Muscle of arm (tissue), 1 donor: ENCODE measurements at regions not wholly inside any gene's neighbourhood (a gene's known extent, or its start where the extent isn't known, plus 50 kb on each side); places are given as distances from the start of the nearest gene placed in this dataset.

Experiments used
- DNase-seq: peaks from one replicate; pipeline ENCODE4 v3.0.0-alpha.2; 2013

DNA sequence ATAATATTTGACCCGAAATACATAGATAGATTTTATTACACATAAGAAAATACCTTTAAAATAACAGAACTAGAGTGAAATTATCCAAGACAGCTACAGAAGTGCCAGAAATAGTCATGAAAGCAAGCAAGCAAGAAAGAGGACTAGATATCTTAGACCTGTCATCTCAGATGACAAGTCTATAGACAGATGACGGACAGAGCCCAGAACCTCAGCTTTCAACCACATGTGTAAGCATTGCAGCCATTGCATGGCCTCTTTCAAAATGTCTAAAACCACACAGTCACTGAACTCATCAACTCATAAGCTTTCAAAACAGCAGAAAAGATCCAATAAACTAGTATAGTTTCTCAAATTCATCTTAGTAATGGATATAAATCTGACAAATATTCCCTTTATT is 59.8 kb upstream of the FHIT start:
- DNase-seq: no peak

- no peak for DNase-seq
Observed at GRCh38 chr3:61315871-61316270, 64.6 kb upstream of the FHIT start.

- DNase-seq: no peak
Observed at GRCh38 chr3:61323094-61323493, 71.8 kb upstream of the FHIT start.

DNA sequence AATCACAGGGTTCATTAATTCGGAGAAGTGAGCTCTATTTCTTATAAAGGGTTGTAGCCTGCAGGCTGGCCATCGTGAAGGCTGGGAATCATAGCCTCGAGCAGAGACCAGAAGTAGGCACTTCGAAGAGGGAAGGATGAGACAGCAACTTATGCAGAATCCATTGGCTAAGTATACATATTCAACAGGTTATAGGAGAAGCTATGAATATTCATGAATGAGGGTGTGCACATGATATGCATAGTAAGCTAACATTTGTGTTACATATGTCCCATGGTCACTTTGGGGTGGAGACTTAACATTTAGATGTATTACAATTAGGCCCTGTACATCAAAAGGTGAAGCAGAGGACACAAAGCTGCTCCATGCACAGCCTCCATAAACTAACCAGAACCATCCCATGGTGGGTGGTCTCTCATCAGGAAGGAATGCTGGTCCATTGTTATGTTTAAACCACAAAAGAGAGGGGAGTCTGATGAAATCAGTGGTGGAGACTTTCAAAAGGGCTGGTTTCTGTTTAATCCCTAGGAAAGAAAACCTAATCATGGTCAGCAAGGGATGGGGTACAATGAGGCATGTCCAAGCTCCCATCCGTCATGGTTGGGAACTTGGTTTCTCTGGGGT is 80.8 kb upstream of the FHIT start:
- DNase-seq: no peak

- no peak for DNase-seq
Observed at GRCh38 chr3:61333192-61333961, 82.1 kb upstream of the FHIT start.

GRCh38 chr3:61334783-61335182 is 83.5 kb upstream of the FHIT start:
- DNase-seq: no peak

DNA sequence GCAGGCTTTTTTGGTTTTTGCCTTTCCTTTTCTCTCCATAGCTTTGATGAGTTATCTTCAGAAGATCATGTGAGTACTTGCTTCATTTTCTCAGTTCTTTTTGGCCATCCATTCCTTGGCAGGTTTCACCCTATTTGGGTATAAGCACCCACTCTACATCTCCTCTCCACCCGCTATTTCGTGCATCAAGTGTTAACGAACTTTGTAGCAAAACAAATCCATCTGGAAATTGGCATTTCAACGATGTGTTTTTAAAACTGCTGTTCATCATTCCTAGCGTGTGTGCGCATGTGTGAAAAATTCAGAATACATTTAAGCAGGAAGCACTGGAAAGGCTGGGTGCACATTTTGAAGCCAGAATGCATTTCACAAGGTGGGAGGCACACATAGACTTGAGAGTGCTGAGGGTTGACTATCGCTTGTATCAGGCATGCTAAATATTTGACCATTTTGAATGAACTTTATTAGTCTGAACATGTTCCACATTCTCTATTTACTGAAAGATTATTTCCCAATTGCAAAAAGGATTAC is 89.7 kb upstream of the FHIT start:
- no peak for DNase-seq

GRCh38 chr3:61343543-61343942 is 92.3 kb upstream of the FHIT start:
- DNase-seq: no peak

DNA sequence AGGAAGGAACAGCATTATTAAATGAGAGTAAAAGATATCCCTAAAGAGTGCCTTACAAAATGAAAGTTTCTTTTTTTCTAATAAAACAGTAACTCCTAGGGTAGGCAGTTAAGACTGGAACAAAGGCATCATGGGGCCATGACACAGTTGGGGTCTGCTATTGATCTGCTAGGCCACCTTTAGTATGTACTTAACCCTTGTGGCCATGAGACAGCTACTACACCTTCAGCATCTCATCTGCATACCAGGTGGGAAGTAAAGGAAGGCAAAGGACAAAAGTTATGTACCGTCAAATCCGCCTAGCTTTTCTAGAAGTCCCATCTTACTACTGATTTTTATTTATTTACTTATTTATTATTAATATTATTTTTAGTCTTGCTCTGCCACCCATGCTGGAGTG is 93.8 kb upstream of the FHIT start:
- no peak for DNase-seq

DNA sequence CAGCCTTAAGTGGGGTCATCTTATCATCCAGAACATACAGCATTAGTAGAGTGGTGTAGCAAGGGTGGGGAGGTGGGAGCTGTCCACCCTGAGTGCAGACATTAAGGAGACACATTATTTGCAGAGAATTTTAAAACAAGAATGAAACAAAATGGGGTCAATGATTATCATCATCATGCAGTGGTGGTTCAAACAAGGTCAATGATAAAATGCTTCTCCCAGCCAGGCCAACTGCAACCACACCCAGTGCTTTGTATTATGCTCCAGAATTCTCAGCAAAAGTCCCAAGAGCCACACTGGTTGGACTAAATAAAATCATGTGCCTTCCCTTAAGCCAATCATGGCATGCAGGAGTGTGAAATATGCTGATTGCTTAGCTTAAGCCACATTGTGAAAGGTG is 96.7 kb upstream of the FHIT start:
- no peak for DNase-seq

- DNase-seq: no peak
Observed at GRCh38 chr3:61349717-61350116, 98.5 kb upstream of the FHIT start.

DNA sequence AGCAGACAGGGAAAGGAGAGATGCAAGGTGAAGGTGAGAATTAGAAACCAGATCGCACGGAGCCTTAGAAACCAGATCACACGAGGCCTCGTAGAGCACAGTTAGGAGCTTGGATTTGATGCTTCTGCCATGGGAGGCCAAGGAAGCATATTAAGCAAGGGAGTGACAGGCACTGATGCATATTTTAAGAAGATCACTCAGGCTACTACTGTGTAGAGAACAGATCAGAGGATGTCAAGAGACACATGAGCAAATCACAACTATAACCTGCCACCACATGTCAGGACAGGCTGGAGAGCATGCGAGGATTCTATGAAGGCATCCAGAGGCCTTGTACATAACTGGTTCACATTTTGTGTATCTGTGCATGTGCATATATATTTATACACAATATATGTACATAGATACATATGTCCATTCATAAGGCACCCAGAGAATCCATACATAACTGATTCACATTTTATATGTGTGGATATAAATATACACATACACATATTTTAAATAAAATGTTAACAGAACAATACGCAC is 99.6 kb upstream of the FHIT start:
- no peak for DNase-seq

DNA sequence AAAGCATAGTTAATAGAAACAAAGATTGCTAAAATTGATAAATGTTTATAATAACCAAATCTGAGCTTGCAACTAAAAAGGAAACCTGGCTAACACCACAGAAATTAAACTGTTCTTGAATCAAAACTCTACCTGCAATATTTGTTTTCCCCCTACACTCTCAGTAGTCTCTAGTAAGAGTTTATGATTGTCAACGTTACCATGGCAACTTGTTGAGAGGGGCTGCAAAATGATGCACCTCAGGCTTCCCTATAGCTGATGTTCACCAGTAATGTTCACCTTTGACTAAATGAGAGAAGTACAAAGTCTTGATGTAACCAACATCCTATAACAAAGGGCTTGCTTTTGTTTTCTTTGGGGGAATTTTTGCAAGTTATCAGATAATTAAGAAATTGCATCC is 101.1 kb upstream of the FHIT start:
- DNase-seq: no peak

GRCh38 chr3:61353382-61353781 is 102.1 kb upstream of the FHIT start:
- no peak for DNase-seq

GRCh38 chr3:61354604-61355003 is 103.4 kb upstream of the FHIT start:
- DNase-seq: no peak

GRCh38 chr3:61356685-61357084 is 105.4 kb upstream of the FHIT start:
- DNase-seq: no peak

- no peak for DNase-seq
Observed at GRCh38 chr3:61357902-61358301, 106.7 kb upstream of the FHIT start.

DNA sequence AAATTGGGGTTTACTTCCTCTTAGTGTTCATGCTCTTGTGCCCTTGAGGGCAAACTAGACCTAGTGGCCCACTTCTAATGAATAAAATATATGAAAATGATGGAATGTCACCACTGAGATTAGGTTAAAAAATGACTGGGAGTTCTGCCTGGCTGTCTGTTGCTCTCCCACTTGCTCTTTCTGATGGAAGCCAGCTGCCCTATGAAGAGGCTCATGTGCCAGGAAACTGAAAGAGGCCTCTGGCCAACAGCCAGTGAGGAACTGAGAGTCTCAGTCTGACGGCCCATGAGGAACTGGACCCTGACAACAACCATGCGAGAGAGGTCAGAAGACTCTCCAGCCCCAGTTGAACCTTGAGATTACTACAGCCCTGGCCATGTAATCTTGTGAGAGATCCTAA is 107.1 kb upstream of the FHIT start:
- peak; percentile 54 for DNase-seq

DNA sequence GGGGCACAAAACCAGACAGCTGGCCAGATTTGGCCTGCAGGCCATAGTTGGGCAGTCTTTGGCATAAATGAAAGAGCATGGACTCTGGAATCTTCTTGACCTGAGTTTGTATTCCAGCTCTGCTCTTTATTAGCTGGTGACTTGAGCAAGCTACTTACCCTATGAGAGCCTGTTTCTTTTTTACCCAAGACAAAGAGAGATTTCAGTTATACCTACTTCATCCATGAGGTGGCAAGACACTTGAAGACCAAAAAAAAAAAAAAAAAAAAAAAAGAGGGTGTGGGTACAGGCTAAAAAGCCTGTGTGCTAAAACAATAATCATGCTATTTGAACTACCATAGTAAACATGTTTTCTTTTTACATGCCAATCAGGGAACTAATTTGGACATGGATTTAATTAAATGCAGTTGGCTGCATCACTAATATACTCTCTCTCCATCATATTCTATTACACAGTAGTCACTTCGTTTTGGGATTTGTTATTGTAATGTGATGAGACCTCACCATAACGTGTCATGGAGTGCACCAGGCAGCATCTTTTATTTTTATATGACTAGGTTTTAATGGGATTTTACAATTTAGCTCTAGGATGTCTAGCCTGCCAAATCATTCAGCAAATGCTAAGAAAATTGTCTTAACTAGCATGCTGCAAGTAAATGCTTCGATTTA is 109.2 kb upstream of the FHIT start:
- DNase-seq: no peak

DNA sequence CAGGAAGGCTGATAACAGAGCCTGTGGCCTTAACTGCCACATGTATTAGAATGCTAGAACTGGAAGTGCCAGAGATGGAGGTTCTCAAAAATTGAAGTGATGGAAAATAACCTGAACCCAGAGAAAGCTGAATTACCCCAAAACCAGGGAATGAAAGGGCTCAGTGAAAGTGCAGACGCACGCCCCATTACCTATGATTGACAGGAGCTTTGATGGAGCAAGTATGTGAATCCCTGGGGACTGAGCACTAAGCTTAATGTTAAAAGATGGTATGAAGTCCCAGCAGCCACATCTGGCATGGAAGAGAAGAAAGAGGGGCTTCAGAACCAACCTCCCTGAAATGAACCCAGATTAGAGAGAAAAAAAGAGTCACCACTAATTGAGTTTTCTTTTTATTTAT is 118.4 kb upstream of the FHIT start:
- no peak for DNase-seq

DNA sequence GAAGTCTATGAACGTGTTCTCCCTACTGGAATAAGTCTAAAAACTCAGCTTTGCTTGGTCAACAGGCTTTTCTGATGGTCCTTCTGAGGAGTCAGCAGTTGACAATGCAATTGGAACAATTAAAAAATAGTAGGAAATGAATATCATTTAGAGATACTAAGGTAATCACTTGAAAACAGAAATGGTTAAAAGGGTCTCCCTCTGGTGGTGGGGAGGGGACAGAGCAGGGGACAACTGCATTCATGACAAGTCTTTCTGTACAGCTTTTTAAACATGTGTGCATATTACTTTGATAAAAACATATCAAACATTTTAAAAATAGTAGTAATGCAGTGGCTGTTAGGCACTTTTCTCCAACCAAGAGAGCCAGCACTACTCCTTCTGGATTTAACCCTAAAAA is 119.9 kb upstream of the FHIT start:
- DNase-seq: no peak

- no peak for DNase-seq
Observed at GRCh38 chr3:61372723-61373122, 121.5 kb upstream of the FHIT start.

- DNase-seq: no peak
Observed at GRCh38 chr3:61378311-61378710, 127.1 kb upstream of the FHIT start.
